ENCODE measurements at regions not wholly inside any gene's neighbourhood (a gene's known extent, or its start where the extent isn't known, plus 50 kb on each side); places are given as distances from the start of the nearest gene placed in this dataset.
A peak's percentile ranks its signal among the peaks of the same experiment; 100 is the strongest.

DNA sequence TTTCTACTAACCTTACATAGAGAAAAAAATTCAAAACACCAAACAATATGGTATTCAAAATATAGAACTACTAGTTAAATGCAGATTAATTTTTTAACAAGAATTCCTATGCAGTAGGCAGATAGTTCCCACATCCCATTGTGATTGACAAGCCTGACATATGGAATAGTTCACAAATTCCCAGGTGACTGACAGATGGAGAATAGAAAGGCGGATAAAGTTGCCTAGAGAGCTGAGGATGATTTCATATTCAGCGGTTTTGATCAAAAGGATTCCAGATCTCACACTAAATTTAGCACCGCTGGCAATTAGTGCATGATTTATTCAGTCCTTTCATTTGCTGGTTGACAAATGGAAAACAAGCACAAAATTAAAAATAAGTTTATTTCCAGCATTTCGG, 733.7 kb upstream of the POU3F3 start:
- no peak overlapping the region for H3K4me3 ChIP-seq (ENCODE audit: low read depth, low read length)
- 0 out of 2 replicates have a peak, but pooled peaks cover 3% of the 10 kb centered on the region for H3K4me1 ChIP-seq (ENCODE audit: control insufficient read depth, insufficient read depth, low read length)
- H3K27ac ChIP-seq (ENCODE audit: low read depth, low read length): no peak overlapping the region
- no peaks in the 10 kb centered on the region for H3K36me3 ChIP-seq (ENCODE audit: control insufficient read depth, insufficient read depth, low read length)
- no peaks in the 10 kb centered on the region for H3K27me3 ChIP-seq (ENCODE audit: control insufficient read depth, insufficient read depth, low read length)
- no peak overlapping the region for H3K9ac ChIP-seq (ENCODE audit: low read depth, low read length)
- no peaks in the 10 kb centered on the region for H3K9me3 ChIP-seq (ENCODE audit: control insufficient read depth, insufficient read depth, low read length)

- H3K9me3 ChIP-seq (ENCODE audit: control insufficient read depth, insufficient read depth, low read length): no peaks in the 10 kb centered on the region
- H3K36me3 ChIP-seq (ENCODE audit: control insufficient read depth, insufficient read depth, low read length): no peaks in the 10 kb centered on the region
- H3K9ac ChIP-seq (ENCODE audit: low read depth, low read length): no peak overlapping the region
- H3K4me3 ChIP-seq (ENCODE audit: low read depth, low read length): no peak overlapping the region
- H3K4me1 ChIP-seq (ENCODE audit: control insufficient read depth, insufficient read depth, low read length): peaks cover 14% of the 10 kb centered on the region
- H3K27me3 ChIP-seq (ENCODE audit: control insufficient read depth, insufficient read depth, low read length): no peaks in the 10 kb centered on the region
- no peak overlapping the region for H3K27ac ChIP-seq (ENCODE audit: low read depth, low read length)
These were observed 728.8 kb upstream of the POU3F3 start for GRCh38 chr2:104125096-104125495.

GRCh38 chr2:104127049-104127770, 726.7 kb upstream of the POU3F3 start:
- no peak overlapping the region for H3K27ac ChIP-seq (ENCODE audit: low read depth, low read length)
- no peaks in the 10 kb centered on the region for H3K9me3 ChIP-seq (ENCODE audit: control insufficient read depth, insufficient read depth, low read length)
- no peak overlapping the region for H3K9ac ChIP-seq (ENCODE audit: low read depth, low read length)
- H3K4me3 ChIP-seq (ENCODE audit: low read depth, low read length): no peak overlapping the region
- no peaks in the 10 kb centered on the region for H3K27me3 ChIP-seq (ENCODE audit: control insufficient read depth, insufficient read depth, low read length)
- H3K4me1 ChIP-seq (ENCODE audit: control insufficient read depth, insufficient read depth, low read length): peaks cover 11% of the 10 kb centered on the region
- H3K36me3 ChIP-seq (ENCODE audit: control insufficient read depth, insufficient read depth, low read length): no peaks in the 10 kb centered on the region

GRCh38 chr2:104140361-104140760, 713.6 kb upstream of the POU3F3 start:
- no peak overlapping the region for H3K9ac ChIP-seq (ENCODE audit: low read depth, low read length)
- no peaks in the 10 kb centered on the region for H3K27me3 ChIP-seq (ENCODE audit: control insufficient read depth, insufficient read depth, low read length)
- no peak overlapping the region for H3K4me3 ChIP-seq (ENCODE audit: low read depth, low read length)

GRCh38 chr2:104158191-104158590, 695.7 kb upstream of the POU3F3 start:
- Histone ChIP-seq H3K27ac (ENCODE audit: low read depth, low read length) (no peak overlapping the region), H3K36me3 (ENCODE audit: control insufficient read depth, insufficient read depth, low read length) (no peaks in the 10 kb centered on the region), H3K9me3 (ENCODE audit: control insufficient read depth, insufficient read depth, low read length) (no peaks in the 10 kb centered on the region), H3K4me3 (ENCODE audit: low read depth, low read length) (no peak overlapping the region), H3K27me3 (ENCODE audit: control insufficient read depth, insufficient read depth, low read length) (no peaks in the 10 kb centered on the region), H3K9ac (ENCODE audit: low read depth, low read length) (no peak overlapping the region), H3K4me1 (ENCODE audit: control insufficient read depth, insufficient read depth, low read length) (no peaks in the 10 kb centered on the region)

More at GRCh38 chr2:104140361-104140760, 713.6 kb upstream of the POU3F3 start:
- H3K36me3 ChIP-seq (ENCODE audit: control insufficient read depth, insufficient read depth, low read length): no peaks in the 10 kb centered on the region
- H3K4me1 ChIP-seq (ENCODE audit: control insufficient read depth, insufficient read depth, low read length): no peaks in the 10 kb centered on the region
- no peaks in the 10 kb centered on the region for H3K9me3 ChIP-seq (ENCODE audit: control insufficient read depth, insufficient read depth, low read length)
- H3K27ac ChIP-seq (ENCODE audit: low read depth, low read length): no peak overlapping the region

DNA sequence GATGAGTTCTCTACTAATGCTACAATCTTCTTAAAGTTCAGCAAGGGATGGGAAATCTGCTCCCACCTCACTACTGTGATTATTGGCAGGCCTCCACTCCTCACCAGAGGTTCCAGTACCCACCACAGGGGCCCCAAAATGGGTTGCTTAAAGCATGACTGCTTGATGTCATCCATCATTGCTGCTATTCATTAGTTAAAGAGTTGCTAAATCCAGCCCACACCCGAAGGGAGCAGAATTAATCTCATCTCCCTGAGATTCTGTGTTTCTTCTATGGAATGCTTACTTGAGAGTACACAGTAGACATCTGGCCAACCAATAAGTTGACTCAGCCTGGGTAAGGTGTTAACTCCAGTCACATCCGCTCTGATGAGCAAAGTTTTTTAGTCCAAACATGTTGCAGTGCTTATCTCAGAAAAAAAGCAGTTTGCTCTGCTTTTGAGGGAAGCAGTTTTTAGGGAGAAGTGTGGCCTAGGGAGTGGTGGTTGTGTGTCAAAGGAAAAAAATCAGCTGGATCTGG, 690.2 kb upstream of the POU3F3 start:
- no peaks in the 10 kb centered on the region for H3K27me3 ChIP-seq (ENCODE audit: control insufficient read depth, insufficient read depth, low read length)
- H3K27ac ChIP-seq (ENCODE audit: low read depth, low read length): no peak overlapping the region
- H3K4me3 ChIP-seq (ENCODE audit: low read depth, low read length): no peak overlapping the region
- H3K4me1 ChIP-seq (ENCODE audit: control insufficient read depth, insufficient read depth, low read length): peaks cover 7% of the 10 kb centered on the region; the same call in 1 of the 2 replicates
- H3K9ac ChIP-seq (ENCODE audit: low read depth, low read length): no peak overlapping the region
- H3K36me3 ChIP-seq (ENCODE audit: control insufficient read depth, insufficient read depth, low read length): no peaks in the 10 kb centered on the region
- H3K9me3 ChIP-seq (ENCODE audit: control insufficient read depth, insufficient read depth, low read length): no peaks in the 10 kb centered on the region

GRCh38 chr2:104164721-104165252, 689.1 kb upstream of the POU3F3 start:
- no peak overlapping the region for H3K9ac ChIP-seq (ENCODE audit: low read depth, low read length)
- H3K27me3 ChIP-seq (ENCODE audit: control insufficient read depth, insufficient read depth, low read length): no peaks in the 10 kb centered on the region
- H3K9me3 ChIP-seq (ENCODE audit: control insufficient read depth, insufficient read depth, low read length): no peaks in the 10 kb centered on the region
- H3K36me3 ChIP-seq (ENCODE audit: control insufficient read depth, insufficient read depth, low read length): no peaks in the 10 kb centered on the region
- peaks cover 7% of the 10 kb centered on the region; the same call in 1 of the 2 replicates for H3K4me1 ChIP-seq (ENCODE audit: control insufficient read depth, insufficient read depth, low read length)
- H3K4me3 ChIP-seq (ENCODE audit: low read depth, low read length): no peak overlapping the region
- no peak overlapping the region for H3K27ac ChIP-seq (ENCODE audit: low read depth, low read length)

- H3K27me3 ChIP-seq (ENCODE audit: control insufficient read depth, insufficient read depth, low read length): no peaks in the 10 kb centered on the region
- H3K36me3 ChIP-seq (ENCODE audit: control insufficient read depth, insufficient read depth, low read length): no peaks in the 10 kb centered on the region
- no peaks in the 10 kb centered on the region for H3K4me1 ChIP-seq (ENCODE audit: control insufficient read depth, insufficient read depth, low read length)
- H3K9me3 ChIP-seq (ENCODE audit: control insufficient read depth, insufficient read depth, low read length): no peaks in the 10 kb centered on the region
- no peak overlapping the region for H3K4me3 ChIP-seq (ENCODE audit: low read depth, low read length)
- H3K9ac ChIP-seq (ENCODE audit: low read depth, low read length): no peak overlapping the region
- H3K27ac ChIP-seq (ENCODE audit: low read depth, low read length): no peak overlapping the region
These were observed 676.7 kb upstream of the POU3F3 start for GRCh38 chr2:104177179-104177578.

GRCh38 chr2:104179644-104180043, 674.3 kb upstream of the POU3F3 start:
- H3K9ac ChIP-seq (ENCODE audit: low read depth, low read length): no peak overlapping the region
- no peaks in the 10 kb centered on the region for H3K27me3 ChIP-seq (ENCODE audit: control insufficient read depth, insufficient read depth, low read length)
- no peak overlapping the region for H3K4me3 ChIP-seq (ENCODE audit: low read depth, low read length)
- H3K9me3 ChIP-seq (ENCODE audit: control insufficient read depth, insufficient read depth, low read length): no peaks in the 10 kb centered on the region
- no peaks in the 10 kb centered on the region for H3K4me1 ChIP-seq (ENCODE audit: control insufficient read depth, insufficient read depth, low read length)
- H3K36me3 ChIP-seq (ENCODE audit: control insufficient read depth, insufficient read depth, low read length): no peaks in the 10 kb centered on the region
- H3K27ac ChIP-seq (ENCODE audit: low read depth, low read length): no peak overlapping the region

- Histone ChIP-seq H3K9me3 (ENCODE audit: control insufficient read depth, insufficient read depth, low read length) (no peaks in the 10 kb centered on the region), H3K27me3 (ENCODE audit: control insufficient read depth, insufficient read depth, low read length) (no peaks in the 10 kb centered on the region), H3K36me3 (ENCODE audit: control insufficient read depth, insufficient read depth, low read length) (no peaks in the 10 kb centered on the region), H3K4me1 (ENCODE audit: control insufficient read depth, insufficient read depth, low read length) (no peaks in the 10 kb centered on the region), H3K27ac (ENCODE audit: low read depth, low read length) (no peak overlapping the region), H3K4me3 (ENCODE audit: low read depth, low read length) (no peak overlapping the region), H3K9ac (ENCODE audit: low read depth, low read length) (no peak overlapping the region)
These were observed 653.3 kb upstream of the POU3F3 start for GRCh38 chr2:104200533-104201168.

GRCh38 chr2:104213758-104214157, 640.2 kb upstream of the POU3F3 start:
- Histone ChIP-seq H3K36me3 (ENCODE audit: control insufficient read depth, insufficient read depth, low read length) (no peaks in the 10 kb centered on the region), H3K27me3 (ENCODE audit: control insufficient read depth, insufficient read depth, low read length) (no peaks in the 10 kb centered on the region), H3K9ac (ENCODE audit: low read depth, low read length) (no peak overlapping the region)

More at GRCh38 chr2:104213758-104214157, 640.2 kb upstream of the POU3F3 start:
- H3K9me3 ChIP-seq (ENCODE audit: control insufficient read depth, insufficient read depth, low read length): no peaks in the 10 kb centered on the region
- peak overlapping the region; percentile 1 for H3K27ac ChIP-seq (ENCODE audit: low read depth, low read length)
- H3K4me1 ChIP-seq (ENCODE audit: control insufficient read depth, insufficient read depth, low read length): peaks cover 26% of the 10 kb centered on the region
- no peak overlapping the region for H3K4me3 ChIP-seq (ENCODE audit: low read depth, low read length)
